Astrocyte (in vitro differentiated cells and primary cell): ENCODE measurements at regions not wholly inside any gene's neighbourhood (a gene's known extent, or its start where the extent isn't known, plus 50 kb on each side); places are given as distances from the start of the nearest gene placed in this dataset.

ENCODE experiments used
- DNase-seq: peaks from one replicate; pipeline ENCODE4 v3.0.0-alpha.2; 2010; ENCODE audit warnings: low read depth
- FAIRE-seq: peaks from 2 replicates; lab custom pipeline; 2011; peaks lifted over from hg19 to GRCh38; lab: Jason Lieb, UNC
- H2AFZ ChIP-seq: 2 replicates; pipeline ENCODE4 v1.6.0; 2012; ENCODE audit warnings: low read depth, low read length, inconsistent platforms
- H3K27ac ChIP-seq: 2 replicates; pipeline ENCODE4 v1.5.1; 2011; ENCODE audit warnings: low read depth, low read length, inconsistent platforms
- H3K27me3 ChIP-seq: 2 replicates; pipeline ENCODE4 v1.6.0; 2011; ENCODE audit warnings: low read length, inconsistent platforms; ENCODE audit not compliant: insufficient read depth
- H3K36me3 ChIP-seq: 2 replicates; pipeline ENCODE4 v1.5.1; 2011; ENCODE audit warnings: low read length, inconsistent platforms; ENCODE audit not compliant: insufficient read depth
- H3K4me1 ChIP-seq: 2 replicates; pipeline ENCODE4 v1.5.1; 2011; ENCODE audit warnings: low read length, inconsistent platforms; ENCODE audit not compliant: insufficient read depth
- H3K4me2 ChIP-seq: 2 replicates; pipeline ENCODE4 v1.6.0; 2012; ENCODE audit warnings: low read length, inconsistent platforms
- H3K4me3 ChIP-seq: 2 replicates; pipeline ENCODE4 v1.5.1; 2011; ENCODE audit warnings: low read depth, mild to moderate bottlenecking, low read length, inconsistent platforms; ENCODE audit not compliant: insufficient read depth
- H3K79me2 ChIP-seq: 2 replicates; pipeline ENCODE4 v1.6.0; 2012; ENCODE audit warnings: mild to moderate bottlenecking, low read length, inconsistent platforms; ENCODE audit not compliant: insufficient read depth
- H3K9ac ChIP-seq: 2 replicates; pipeline ENCODE4 v1.6.0; 2012; ENCODE audit warnings: mild to moderate bottlenecking, low read length, inconsistent platforms
- H3K9me3 ChIP-seq: 2 replicates; pipeline ENCODE4 v1.5.1; 2012; ENCODE audit warnings: low read depth, mild to moderate bottlenecking, low read length, inconsistent platforms; ENCODE audit not compliant: insufficient read depth
- H4K20me1 ChIP-seq: 2 replicates; pipeline ENCODE4 v1.6.0; 2012; ENCODE audit warnings: low read length, inconsistent platforms; ENCODE audit not compliant: insufficient read depth
- H3K27ac Mint-ChIP-seq: one replicate; pipeline ENCODE4 v1.8.0; 2021; ENCODE audit warnings: mild to moderate bottlenecking, mixed read lengths; ENCODE audit not compliant: unreplicated experiment
- H3K27me3 Mint-ChIP-seq: one replicate; pipeline ENCODE4 v1.8.0; 2021; ENCODE audit warnings: low read depth, mixed read lengths; ENCODE audit not compliant: unreplicated experiment
- H3K36me3 Mint-ChIP-seq: one replicate; pipeline ENCODE4 v1.8.0; 2021; ENCODE audit warnings: low read depth, mixed read lengths; ENCODE audit not compliant: unreplicated experiment
- H3K4me1 Mint-ChIP-seq: one replicate; pipeline ENCODE4 v1.8.0; 2021; ENCODE audit warnings: low read depth, mixed read lengths; ENCODE audit not compliant: unreplicated experiment
- H3K4me3 Mint-ChIP-seq: one replicate; pipeline ENCODE4 v1.8.0; 2021; ENCODE audit warnings: mild to moderate bottlenecking, moderate library complexity, mixed read lengths; ENCODE audit not compliant: unreplicated experiment
- H3K9me3 Mint-ChIP-seq: one replicate; pipeline ENCODE4 v1.8.0; 2021; ENCODE audit warnings: mild to moderate bottlenecking, mixed read lengths; ENCODE audit not compliant: unreplicated experiment
- EZH2 ChIP-seq: IDR thresholded peaks from 2 replicates; pipeline ENCODE4 v1.6.1; 2012; ENCODE audit warnings: mild to moderate bottlenecking, low read length, inconsistent platforms; ENCODE audit not compliant: insufficient read depth
- TF ChIP-seq, protein P1 (sequence below): IDR thresholded peaks from 2 replicates; pipeline ENCODE4 v1.5.1; 2011; ENCODE audit warnings: low read depth, mild to moderate bottlenecking, inconsistent platforms, low read length, moderate library complexity; ENCODE audit not compliant: insufficient read depth

DNA sequence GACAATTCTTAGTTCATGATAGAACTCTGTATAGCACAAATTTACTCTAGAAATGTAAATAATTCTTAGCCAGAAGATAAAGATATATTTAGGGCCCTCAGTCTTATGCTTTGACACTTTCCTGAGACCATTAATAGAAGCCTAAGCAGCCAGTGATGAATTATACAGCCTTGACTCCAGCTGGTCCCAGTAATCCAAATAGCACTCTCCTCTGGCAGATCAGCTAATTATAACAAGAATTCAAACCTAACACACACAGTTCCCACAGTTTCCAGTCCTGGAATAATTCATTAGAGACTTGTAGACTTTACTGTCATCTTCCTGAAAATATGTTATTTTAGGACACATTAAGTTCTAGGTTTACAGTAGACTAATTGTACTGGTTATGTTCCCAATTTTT, 50.4 kb downstream of the SHOC1 start:
- Mint-ChIP-seq H3K36me3 (no peaks in the 10 kb centered on the region), H3K27ac (no peak overlapping the region), H3K4me3 (no peak overlapping the region), H3K27me3 (no peaks in the 10 kb centered on the region), H3K4me1 (peaks cover 23% of the 10 kb centered on the region), H3K9me3 (no peaks in the 10 kb centered on the region)
- no peaks in the 10 kb centered on the region for H3K4me1 ChIP-seq
- no peaks in the 10 kb centered on the region for H3K79me2 ChIP-seq
- no peaks in the 10 kb centered on the region for H3K27me3 ChIP-seq
- H3K4me2 ChIP-seq, result no peak overlapping the region
- H3K27ac ChIP-seq, result no peak overlapping the region
- no peaks in the 10 kb centered on the region for H3K9me3 ChIP-seq
- no peak overlapping the region for H2AFZ ChIP-seq
- FAIRE-seq (no peak), DNase-seq (peak; percentile 68)
- no peak for TF ChIP-seq EZH2
- TF ChIP-seq, protein P1, sequence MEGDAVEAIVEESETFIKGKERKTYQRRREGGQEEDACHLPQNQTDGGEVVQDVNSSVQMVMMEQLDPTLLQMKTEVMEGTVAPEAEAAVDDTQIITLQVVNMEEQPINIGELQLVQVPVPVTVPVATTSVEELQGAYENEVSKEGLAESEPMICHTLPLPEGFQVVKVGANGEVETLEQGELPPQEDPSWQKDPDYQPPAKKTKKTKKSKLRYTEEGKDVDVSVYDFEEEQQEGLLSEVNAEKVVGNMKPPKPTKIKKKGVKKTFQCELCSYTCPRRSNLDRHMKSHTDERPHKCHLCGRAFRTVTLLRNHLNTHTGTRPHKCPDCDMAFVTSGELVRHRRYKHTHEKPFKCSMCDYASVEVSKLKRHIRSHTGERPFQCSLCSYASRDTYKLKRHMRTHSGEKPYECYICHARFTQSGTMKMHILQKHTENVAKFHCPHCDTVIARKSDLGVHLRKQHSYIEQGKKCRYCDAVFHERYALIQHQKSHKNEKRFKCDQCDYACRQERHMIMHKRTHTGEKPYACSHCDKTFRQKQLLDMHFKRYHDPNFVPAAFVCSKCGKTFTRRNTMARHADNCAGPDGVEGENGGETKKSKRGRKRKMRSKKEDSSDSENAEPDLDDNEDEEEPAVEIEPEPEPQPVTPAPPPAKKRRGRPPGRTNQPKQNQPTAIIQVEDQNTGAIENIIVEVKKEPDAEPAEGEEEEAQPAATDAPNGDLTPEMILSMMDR, result no peak
- H3K4me3 ChIP-seq, result no peak overlapping the region
- H4K20me1 ChIP-seq, result no peaks in the 10 kb centered on the region
- no peak overlapping the region for H3K9ac ChIP-seq
- H3K36me3 ChIP-seq, result no peaks in the 10 kb centered on the region

DNA sequence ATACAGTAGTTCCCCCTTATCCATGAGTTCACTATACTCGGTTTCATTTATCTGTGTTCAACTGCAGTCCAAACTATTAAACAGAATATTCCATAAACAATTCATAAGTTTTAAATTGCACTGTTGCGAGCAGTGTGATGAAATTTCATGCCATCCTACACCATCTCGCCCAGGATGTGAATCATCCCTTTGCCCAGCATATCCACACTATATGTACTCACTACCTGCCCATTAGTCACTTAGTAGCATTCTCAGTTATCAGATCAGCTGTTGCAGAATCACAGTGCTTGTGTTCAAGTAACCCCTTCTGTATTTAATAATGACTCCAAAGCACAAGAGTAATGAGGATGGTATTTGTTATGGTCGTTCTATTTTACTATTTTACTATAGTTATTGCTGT, 51.5 kb downstream of the SHOC1 start:
- H3K4me3 ChIP-seq, result no peak overlapping the region
- H3K4me2 ChIP-seq, result peak overlapping the region; percentile 18
- no peaks in the 10 kb centered on the region for H3K79me2 ChIP-seq
- H3K4me1 ChIP-seq, result no peaks in the 10 kb centered on the region
- H4K20me1 ChIP-seq, result no peaks in the 10 kb centered on the region
- no peak overlapping the region for H3K9ac ChIP-seq
- H3K36me3 ChIP-seq, result no peaks in the 10 kb centered on the region
- Mint-ChIP-seq H3K36me3 (no peaks in the 10 kb centered on the region), H3K27ac (peak overlapping the region; percentile 56), H3K9me3 (no peaks in the 10 kb centered on the region), H3K4me3 (peak overlapping the region; percentile 22), H3K4me1 (peaks cover 23% of the 10 kb centered on the region), H3K27me3 (no peaks in the 10 kb centered on the region)
- H3K27ac ChIP-seq, result no peak overlapping the region
- H2AFZ ChIP-seq, result no peak overlapping the region
- H3K27me3 ChIP-seq, result no peaks in the 10 kb centered on the region
- FAIRE-seq, result peak; percentile 82
- no peaks in the 10 kb centered on the region for H3K9me3 ChIP-seq
- peak; percentile 73 for DNase-seq
- no peak for TF ChIP-seq EZH2
- TF ChIP-seq, protein P1, result no peak

DNA sequence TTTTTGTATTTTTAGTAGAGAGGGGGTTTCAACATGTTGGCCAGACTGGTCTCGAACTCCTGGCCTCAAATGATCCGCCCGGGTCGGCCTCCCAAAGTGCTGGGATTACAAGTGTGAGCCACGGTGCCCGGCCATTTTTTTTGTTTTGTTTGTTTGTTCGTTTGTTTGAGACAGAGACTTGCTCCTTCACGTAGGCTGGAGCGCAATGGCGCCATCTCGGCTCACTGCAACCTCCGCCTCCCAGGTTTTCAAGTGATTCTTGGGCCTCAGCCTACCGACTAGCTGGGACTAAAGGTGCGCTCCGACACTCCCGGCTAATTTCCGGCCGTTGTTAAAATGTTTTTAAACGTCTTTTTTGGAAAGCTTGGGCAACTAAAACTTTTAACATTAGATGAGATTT, 54.0 kb downstream of the SHOC1 start:
- Mint-ChIP-seq H3K36me3 (no peaks in the 10 kb centered on the region), H3K9me3 (peaks cover 2% of the 10 kb centered on the region), H3K4me1 (peaks cover 23% of the 10 kb centered on the region), H3K4me3 (no peak overlapping the region), H3K27me3 (no peaks in the 10 kb centered on the region), H3K27ac (no peak overlapping the region)
- Histone ChIP-seq H3K27ac (no peak overlapping the region), H3K27me3 (no peaks in the 10 kb centered on the region), H3K9ac (no peak overlapping the region), H4K20me1 (no peaks in the 10 kb centered on the region), H3K4me2 (no peak overlapping the region), H3K36me3 (no peaks in the 10 kb centered on the region), H3K4me3 (no peak overlapping the region), H3K4me1 (no peaks in the 10 kb centered on the region), H2AFZ (no peak overlapping the region), H3K9me3 (no peaks in the 10 kb centered on the region), H3K79me2 (no peaks in the 10 kb centered on the region)
- TF ChIP-seq EZH2, result no peak
- TF ChIP-seq, protein P1, result no peak
- FAIRE-seq (no peak), DNase-seq (no peak)
